DOHH2 (cell line): ENCODE measurements at regions not wholly inside any gene's neighbourhood (a gene's known extent, or its start where the extent isn't known, plus 50 kb on each side); places are given as distances from the start of the nearest gene placed in this dataset.

Experiments used
- EZH2phosphoT487 ChIP-seq: fragments of 200-600 bp; sonication (generic); IDR thresholded peaks from 2 replicates; pipeline ENCODE4 v1.6.1; 2017; ENCODE audit warnings: borderline replicate concordance, mild to moderate bottlenecking, antibody characterized with exemption, low read length, moderate library complexity, mixed read lengths
- TF ChIP-seq, protein P1 (sequence below): fragments of 200-600 bp; sonication (generic); IDR thresholded peaks from one replicate; pipeline ENCODE4 v1.5.1; 2014; ENCODE audit warnings: antibody characterized with exemption, mild to moderate bottlenecking, low read depth, low read length; ENCODE audit not compliant: poor library complexity, severe bottlenecking

DNA sequence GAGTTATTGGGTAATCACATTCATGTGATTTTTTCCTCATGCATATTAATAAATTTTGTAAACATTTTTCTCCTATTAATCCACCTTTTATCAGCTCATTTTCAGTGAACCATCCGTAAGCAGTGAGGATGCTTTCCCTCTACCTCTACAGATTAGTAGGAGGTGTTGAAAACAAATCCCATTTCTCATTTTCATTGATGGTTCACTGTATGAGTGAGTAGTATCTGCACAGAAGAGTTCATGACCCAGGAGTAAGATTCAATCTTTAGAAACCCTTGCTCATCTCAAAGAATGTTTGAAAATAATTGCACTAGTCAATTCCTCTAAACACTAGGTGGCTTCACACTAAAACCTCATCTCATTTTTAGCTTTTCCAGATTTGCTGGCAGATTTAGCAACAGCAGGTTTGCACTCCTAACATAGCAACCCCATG, 440.0 kb downstream of the HAO1 start:
- TF ChIP-seq, protein P1, sequence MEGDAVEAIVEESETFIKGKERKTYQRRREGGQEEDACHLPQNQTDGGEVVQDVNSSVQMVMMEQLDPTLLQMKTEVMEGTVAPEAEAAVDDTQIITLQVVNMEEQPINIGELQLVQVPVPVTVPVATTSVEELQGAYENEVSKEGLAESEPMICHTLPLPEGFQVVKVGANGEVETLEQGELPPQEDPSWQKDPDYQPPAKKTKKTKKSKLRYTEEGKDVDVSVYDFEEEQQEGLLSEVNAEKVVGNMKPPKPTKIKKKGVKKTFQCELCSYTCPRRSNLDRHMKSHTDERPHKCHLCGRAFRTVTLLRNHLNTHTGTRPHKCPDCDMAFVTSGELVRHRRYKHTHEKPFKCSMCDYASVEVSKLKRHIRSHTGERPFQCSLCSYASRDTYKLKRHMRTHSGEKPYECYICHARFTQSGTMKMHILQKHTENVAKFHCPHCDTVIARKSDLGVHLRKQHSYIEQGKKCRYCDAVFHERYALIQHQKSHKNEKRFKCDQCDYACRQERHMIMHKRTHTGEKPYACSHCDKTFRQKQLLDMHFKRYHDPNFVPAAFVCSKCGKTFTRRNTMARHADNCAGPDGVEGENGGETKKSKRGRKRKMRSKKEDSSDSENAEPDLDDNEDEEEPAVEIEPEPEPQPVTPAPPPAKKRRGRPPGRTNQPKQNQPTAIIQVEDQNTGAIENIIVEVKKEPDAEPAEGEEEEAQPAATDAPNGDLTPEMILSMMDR, result no peak
- no peak for TF ChIP-seq EZH2phosphoT487
